GM12872 (cell line): ENCODE measurements at regions not wholly inside any gene's neighbourhood (a gene's known extent, or its start where the extent isn't known, plus 50 kb on each side); places are given as distances from the start of the nearest gene placed in this dataset.

ENCODE experiments used
- TF ChIP-seq, protein P1 (sequence below): IDR thresholded peaks from 3 replicates; pipeline ENCODE4 v1.5.1; 2011; ENCODE audit warnings: low read depth, mild to moderate bottlenecking, low read length, moderate library complexity; ENCODE audit not compliant: insufficient read depth

DNA sequence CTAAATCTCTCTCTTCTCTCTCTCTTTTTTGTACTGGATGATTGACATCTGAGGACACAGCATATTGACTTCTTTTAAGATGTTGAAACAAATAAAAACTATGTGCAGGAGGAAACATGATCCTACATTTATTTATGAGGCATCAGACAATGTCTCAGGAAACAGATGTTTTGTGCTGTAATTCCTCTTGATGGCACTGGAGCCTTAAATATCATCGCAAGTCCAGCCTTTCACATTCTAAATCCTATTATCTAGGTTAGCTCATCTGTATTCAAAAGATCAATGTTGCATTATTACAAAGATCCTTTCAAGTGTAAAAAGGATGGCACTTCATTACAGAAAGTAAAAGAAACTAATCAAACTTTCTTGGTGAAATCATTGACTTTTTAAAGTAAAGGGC is 63.9 kb downstream of the MAT2B start:
- TF ChIP-seq, protein P1, sequence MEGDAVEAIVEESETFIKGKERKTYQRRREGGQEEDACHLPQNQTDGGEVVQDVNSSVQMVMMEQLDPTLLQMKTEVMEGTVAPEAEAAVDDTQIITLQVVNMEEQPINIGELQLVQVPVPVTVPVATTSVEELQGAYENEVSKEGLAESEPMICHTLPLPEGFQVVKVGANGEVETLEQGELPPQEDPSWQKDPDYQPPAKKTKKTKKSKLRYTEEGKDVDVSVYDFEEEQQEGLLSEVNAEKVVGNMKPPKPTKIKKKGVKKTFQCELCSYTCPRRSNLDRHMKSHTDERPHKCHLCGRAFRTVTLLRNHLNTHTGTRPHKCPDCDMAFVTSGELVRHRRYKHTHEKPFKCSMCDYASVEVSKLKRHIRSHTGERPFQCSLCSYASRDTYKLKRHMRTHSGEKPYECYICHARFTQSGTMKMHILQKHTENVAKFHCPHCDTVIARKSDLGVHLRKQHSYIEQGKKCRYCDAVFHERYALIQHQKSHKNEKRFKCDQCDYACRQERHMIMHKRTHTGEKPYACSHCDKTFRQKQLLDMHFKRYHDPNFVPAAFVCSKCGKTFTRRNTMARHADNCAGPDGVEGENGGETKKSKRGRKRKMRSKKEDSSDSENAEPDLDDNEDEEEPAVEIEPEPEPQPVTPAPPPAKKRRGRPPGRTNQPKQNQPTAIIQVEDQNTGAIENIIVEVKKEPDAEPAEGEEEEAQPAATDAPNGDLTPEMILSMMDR, result no peak

DNA sequence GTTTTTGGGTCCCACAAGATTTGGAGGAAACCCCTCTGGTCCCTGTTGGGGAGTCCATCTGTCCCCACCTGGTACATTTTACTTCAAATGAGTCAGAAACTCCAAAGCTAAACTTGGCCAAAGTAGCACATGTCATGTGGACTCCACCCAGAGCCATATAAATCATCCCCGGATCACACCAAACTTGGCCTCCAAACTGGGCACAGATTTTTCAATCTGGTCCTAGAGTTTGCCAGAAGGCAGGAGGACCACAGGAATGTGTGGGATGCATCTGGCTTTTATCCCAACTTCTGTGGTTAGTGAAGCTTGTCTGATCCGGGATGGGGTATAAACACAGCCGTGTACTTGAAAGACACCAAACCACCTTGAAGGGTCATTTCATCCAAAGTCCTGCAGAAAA is 66.3 kb downstream of the MAT2B start:
- TF ChIP-seq, protein P1, result no peak

DNA sequence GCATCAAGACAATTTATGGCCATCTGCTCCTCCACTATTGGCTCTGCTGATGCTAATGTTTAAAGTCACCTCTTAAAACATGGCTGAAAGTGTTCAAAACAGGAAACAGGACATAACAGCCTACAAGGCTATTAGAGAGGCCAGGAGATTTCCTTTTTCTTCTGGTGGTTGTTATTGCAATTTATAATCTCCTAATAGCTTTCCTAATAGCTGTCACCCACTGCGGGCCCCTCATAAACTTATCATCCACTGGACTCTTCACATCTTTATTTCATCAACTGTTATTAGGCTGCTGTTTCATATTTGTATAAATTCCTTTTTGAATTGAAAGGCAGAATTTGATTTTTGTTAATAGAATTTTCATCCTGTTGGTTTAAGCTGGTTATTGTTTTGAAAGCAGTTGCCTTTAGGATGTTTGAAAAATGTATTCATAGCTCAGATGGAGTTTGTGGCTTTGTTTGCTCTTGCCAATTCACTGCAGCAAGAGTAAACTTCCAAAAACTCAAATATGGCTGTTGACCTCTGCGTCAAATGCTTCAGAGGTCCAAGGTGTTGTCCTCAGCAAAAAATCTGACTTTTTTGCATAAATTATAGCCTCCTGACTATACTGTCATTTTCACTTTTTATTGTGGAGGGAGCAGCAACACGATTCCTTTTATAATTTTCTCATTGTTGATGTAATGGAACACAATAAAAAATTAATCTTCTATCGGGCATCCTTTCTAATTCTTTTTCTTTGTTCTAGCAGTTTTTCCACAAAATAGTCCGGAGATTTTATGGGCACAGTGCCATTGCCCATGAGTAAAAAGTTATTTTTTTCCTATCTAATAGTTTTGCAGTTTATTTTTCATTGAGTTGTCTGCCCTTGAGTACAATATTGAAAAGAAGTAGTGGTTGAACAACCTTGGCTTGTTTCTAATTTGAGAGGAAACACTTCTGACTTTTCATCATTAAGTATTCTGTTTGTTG is 69.3 kb downstream of the MAT2B start:
- TF ChIP-seq, protein P1, result no peak

DNA sequence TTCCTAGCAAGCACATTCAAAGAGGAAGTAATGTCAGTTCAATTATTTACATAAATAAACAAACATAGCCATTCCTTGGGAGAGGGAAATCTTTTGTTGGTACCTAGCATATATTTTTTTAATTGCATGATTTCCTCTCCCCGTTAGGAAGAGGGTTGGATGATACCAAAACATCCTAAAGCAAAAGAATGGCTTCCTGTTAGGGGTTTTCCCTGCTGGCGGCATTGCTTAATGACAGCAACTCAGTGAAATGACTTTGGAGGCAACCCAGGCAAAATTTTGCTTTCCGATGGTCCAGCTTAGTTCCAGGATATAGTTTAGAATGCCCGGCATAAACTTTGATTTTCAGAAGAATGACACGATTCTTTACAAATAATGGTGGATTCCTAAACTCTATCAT is 73.2 kb downstream of the MAT2B start:
- TF ChIP-seq, protein P1, result no peak

DNA sequence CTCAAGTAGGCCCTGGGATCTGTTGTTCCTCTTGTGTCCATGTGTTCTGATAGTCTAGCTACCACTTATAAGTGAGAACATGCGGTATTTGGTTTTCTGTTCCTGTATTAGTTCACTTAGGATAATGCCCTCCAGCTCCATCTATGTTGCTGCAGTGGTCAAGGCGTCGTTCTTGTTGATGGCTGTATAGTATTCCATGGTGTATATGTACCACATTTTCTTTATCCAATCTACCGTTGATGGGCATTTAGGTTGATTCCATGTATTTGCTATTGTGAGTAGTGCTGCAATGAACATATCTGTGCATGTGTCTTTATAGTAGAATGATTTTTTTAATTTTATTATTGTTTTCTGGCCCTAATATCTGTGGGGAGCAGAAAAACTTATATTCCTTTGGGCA is 74.3 kb downstream of the MAT2B start:
- TF ChIP-seq, protein P1, result no peak

- TF ChIP-seq, protein P1, result no peak
These were observed 75.1 kb downstream of the MAT2B start for GRCh38 chr5:163580516-163580915.

DNA sequence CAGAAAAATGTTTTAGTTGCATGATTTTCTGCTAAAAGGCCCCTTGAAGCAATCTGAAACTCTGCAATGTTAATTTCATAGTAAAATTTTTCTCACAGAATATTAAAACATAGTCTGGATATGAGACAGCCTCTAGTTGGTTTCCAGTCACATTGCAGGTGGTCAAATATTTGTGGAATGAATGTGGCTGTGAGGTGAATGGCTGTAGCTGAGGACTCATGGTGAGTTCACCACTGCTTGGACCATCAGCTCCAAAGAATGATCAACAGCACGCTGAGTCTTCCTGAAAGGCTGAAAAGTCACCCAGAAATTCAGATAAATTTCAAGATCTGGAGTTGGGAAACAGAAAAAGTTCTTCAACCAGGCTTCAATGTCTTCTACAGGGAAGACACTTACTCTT is 79.8 kb downstream of the MAT2B start:
- TF ChIP-seq, protein P1, result no peak
